ENCODE measurements at regions not wholly inside any gene's neighbourhood (a gene's known extent, or its start where the extent isn't known, plus 50 kb on each side); places are given as distances from the start of the nearest gene placed in this dataset.
"Not testable (repeated sequence)": the region's sequence is repeated elsewhere in the genome, so short reads cannot be mapped to it uniquely, and the experiment has no call there.

GRCh38 chrX:122586831-122587230 is 597.2 kb upstream of the GRIA3 start:
- DNase-seq = no peak

GRCh38 chrX:122591546-122591945 is 592.5 kb upstream of the GRIA3 start:
- no peak for DNase-seq

GRCh38 chrX:122596998-122597397 is 587.1 kb upstream of the GRIA3 start:
- no peak for DNase-seq

- DNase-seq = no peak
Observed at GRCh38 chrX:122622795-122623194, 561.3 kb upstream of the GRIA3 start.

GRCh38 chrX:122625239-122625638 is 558.8 kb upstream of the GRIA3 start:
- DNase-seq = no peak

GRCh38 chrX:122625821-122626220 is 558.3 kb upstream of the GRIA3 start:
- no peak for DNase-seq

- no peak for DNase-seq
Observed at GRCh38 chrX:122626871-122627270, 557.2 kb upstream of the GRIA3 start.

- DNase-seq = no peak
Observed at GRCh38 chrX:122641136-122641535, 542.9 kb upstream of the GRIA3 start.

GRCh38 chrX:122641826-122642225 is 542.3 kb upstream of the GRIA3 start:
- DNase-seq = no peak

- DNase-seq = not testable (repeated sequence)
Observed at GRCh38 chrX:122655256-122655655, 528.8 kb upstream of the GRIA3 start.

- DNase-seq = no peak
Observed at GRCh38 chrX:122666601-122667000, 517.5 kb upstream of the GRIA3 start.

- DNase-seq = no peak
Observed at GRCh38 chrX:122667667-122668066, 516.4 kb upstream of the GRIA3 start.

- DNase-seq = no peak
Observed at GRCh38 chrX:122703762-122704161, 480.3 kb upstream of the GRIA3 start.

GRCh38 chrX:122739770-122740169 is 444.3 kb upstream of the GRIA3 start:
- DNase-seq = no peak

GRCh38 chrX:122770581-122770980 is 413.5 kb upstream of the GRIA3 start:
- DNase-seq = no peak

GRCh38 chrX:122771933-122772332 is 412.1 kb upstream of the GRIA3 start:
- DNase-seq = no peak

- no peak for DNase-seq
Observed at GRCh38 chrX:122777766-122778165, 406.3 kb upstream of the GRIA3 start.

- no peak for DNase-seq
Observed at GRCh38 chrX:122783918-122784317, 400.2 kb upstream of the GRIA3 start.

- no peak for DNase-seq
Observed at GRCh38 chrX:122787231-122787630, 396.8 kb upstream of the GRIA3 start.

- no peak for DNase-seq
Observed at GRCh38 chrX:122788216-122788615, 395.9 kb upstream of the GRIA3 start.

GRCh38 chrX:122790376-122791095 is 393.5 kb upstream of the GRIA3 start:
- no peak for DNase-seq

- no peak for DNase-seq
Observed at GRCh38 chrX:122813876-122814275, 370.2 kb upstream of the GRIA3 start.

GRCh38 chrX:122816288-122816687 is 367.8 kb upstream of the GRIA3 start:
- no peak for DNase-seq

- DNase-seq = no peak
Observed at GRCh38 chrX:122817321-122817955, 366.6 kb upstream of the GRIA3 start.

GRCh38 chrX:122818068-122818467 is 366.0 kb upstream of the GRIA3 start:
- DNase-seq = no peak
